Fibroblast of skin of right biceps (primary cell): ENCODE measurements at regions not wholly inside any gene's neighbourhood (a gene's known extent, or its start where the extent isn't known, plus 50 kb on each side); places are given as distances from the start of the nearest gene placed in this dataset.

ENCODE experiments used
- DNase-seq: peaks from one replicate; pipeline ENCODE4 v3.0.0-alpha.2; 2013

DNA sequence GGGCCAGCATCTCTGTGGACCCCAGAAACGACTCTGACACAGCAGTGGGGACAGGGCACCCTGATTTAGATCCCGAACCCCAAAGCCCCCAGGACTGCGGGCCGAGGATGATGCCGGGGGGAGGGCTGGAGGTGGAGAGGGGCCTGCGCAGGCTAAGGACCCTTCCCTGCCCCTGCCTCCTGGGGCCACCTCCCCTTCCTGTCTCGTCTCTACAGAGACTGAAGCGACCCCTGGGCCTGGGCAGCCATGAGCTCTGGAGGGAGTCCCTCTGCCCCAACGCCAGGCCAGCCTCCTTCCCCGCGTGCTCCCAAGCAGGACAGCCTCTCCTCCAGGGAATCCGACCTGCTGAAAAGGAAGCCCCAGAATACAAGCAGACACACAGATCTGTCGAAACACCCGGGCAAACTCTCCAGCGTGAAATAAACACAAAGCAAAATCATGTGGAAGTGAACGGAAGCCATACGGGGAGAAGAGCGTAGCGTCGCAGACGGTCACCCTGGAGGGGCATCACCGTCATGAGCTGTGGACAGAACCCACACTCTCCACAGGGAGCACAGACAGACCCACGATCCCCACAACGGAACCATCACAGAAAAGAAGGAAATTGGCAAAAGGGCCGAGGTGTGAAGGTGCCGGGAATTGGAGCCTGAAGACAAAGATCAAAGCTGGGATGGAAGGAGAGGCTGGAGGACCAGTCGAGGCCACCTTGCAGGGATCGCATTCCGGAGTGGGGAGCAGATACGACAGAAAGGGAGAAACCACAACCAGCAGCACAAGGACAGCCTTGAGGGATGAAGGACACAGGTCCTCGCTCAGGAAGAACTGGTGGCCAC lies 51.0 kb upstream of the CTDP1 start:
- DNase-seq: no peak

- no peak for DNase-seq
These were observed 50.4 kb upstream of the CTDP1 start for GRCh38 chr18:79629249-79629558.

- DNase-seq: no peak
These were observed 50.0 kb upstream of the CTDP1 start for GRCh38 chr18:79629606-79630005.
